MM.1S (cell line): ENCODE measurements at regions not wholly inside any gene's neighbourhood (a gene's known extent, or its start where the extent isn't known, plus 50 kb on each side); places are given as distances from the start of the nearest gene placed in this dataset.
A peak's percentile ranks its signal among the peaks of the same experiment; 100 is the strongest.
"Not testable (repeated sequence)": the region's sequence is repeated elsewhere in the genome, so short reads cannot be mapped to it uniquely, and the experiment has no call there.

ENCODE experiments used
- DNase-seq: peaks from one replicate; pipeline ENCODE4 v3.0.0-alpha.2; 2015
- H2AFZ ChIP-seq: fragments of 300-600 bp; sonication (generic); 2 replicates; pipeline ENCODE4 v1.6.0; 2016; ENCODE audit warnings: antibody characterized with exemption, low read length
- H3F3A ChIP-seq: fragments of 300-600 bp; sonication (generic); 2 replicates; pipeline ENCODE4 v1.6.1; 2016; ENCODE audit warnings: mild to moderate bottlenecking, antibody characterized with exemption, low read length, moderate library complexity, mixed read lengths; ENCODE audit not compliant: insufficient read depth
- H3K27ac ChIP-seq: fragments of 300-600 bp; sonication (generic); 2 replicates; pipeline ENCODE4 v1.5.1; 2016; ENCODE audit warnings: mild to moderate bottlenecking, low read length
- H3K27me3 ChIP-seq: fragments of 300-600 bp; sonication (generic); replicated peaks from 2 replicates; pipeline ENCODE4 v1.6.0; 2016; ENCODE audit warnings: low read length; ENCODE audit not compliant: insufficient read depth
- H3K36me3 ChIP-seq: fragments of 300-600 bp; sonication (generic); replicated peaks from 2 replicates; pipeline ENCODE4 v1.6.1; 2016; ENCODE audit warnings: mild to moderate bottlenecking, low read length, mixed read lengths; ENCODE audit not compliant: insufficient read depth
- H3K4me1 ChIP-seq: fragments of 300-600 bp; sonication (generic); 2 replicates; pipeline ENCODE4 v1.6.1; 2016; ENCODE audit warnings: low read length, mixed read lengths
- H3K4me2 ChIP-seq: fragments of 300-600 bp; sonication (generic); 2 replicates; pipeline ENCODE4 v1.6.0; 2016; ENCODE audit warnings: low read depth, low read length
- H3K4me3 ChIP-seq: fragments of 300-600 bp; sonication (generic); 2 replicates; pipeline ENCODE4 v1.5.1; 2016; ENCODE audit warnings: low read length, mixed read lengths
- H3K79me2 ChIP-seq: fragments of 300-600 bp; sonication (generic); 2 replicates; pipeline ENCODE4 v1.6.1; 2016; ENCODE audit warnings: mixed run types, low read length, mixed read lengths
- H3K9ac ChIP-seq: fragments of 300-600 bp; sonication (generic); 2 replicates; pipeline ENCODE4 v1.6.1; 2016; ENCODE audit warnings: low read length, mixed read lengths
- H3K9me2 ChIP-seq: fragments of 300-600 bp; sonication (generic); replicated peaks from 2 replicates; pipeline ENCODE4 v1.6.1; 2016; ENCODE audit warnings: mild to moderate bottlenecking, low read length, mixed read lengths; ENCODE audit not compliant: insufficient read depth
- H3K9me3 ChIP-seq: fragments of 300-600 bp; sonication (generic); replicated peaks from 2 replicates; pipeline ENCODE4 v1.6.1; 2016; ENCODE audit warnings: mild to moderate bottlenecking, low read length, mixed read lengths; ENCODE audit not compliant: insufficient read depth
- H4K20me1 ChIP-seq: fragments of 300-600 bp; sonication (generic); 2 replicates; pipeline ENCODE4 v1.6.1; 2016; ENCODE audit warnings: mild to moderate bottlenecking, low read length, moderate library complexity, mixed read lengths; ENCODE audit not compliant: insufficient read depth
- EZH2 ChIP-seq: fragments of 300-600 bp; sonication (generic); optimal IDR thresholded peaks from 2 replicates; pipeline ENCODE3; 2017; ENCODE audit warnings: low read depth, mild to moderate bottlenecking, antibody characterized with exemption, low read length, mixed read lengths
- EZH2phosphoT487 ChIP-seq: fragments of 300-600 bp; sonication (generic); IDR thresholded peaks from 2 replicates; pipeline ENCODE4 v1.6.1; 2018; ENCODE audit warnings: antibody characterized with exemption, low read length
- TF ChIP-seq, protein P1 (sequence below): fragments of 300-600 bp; sonication (generic); IDR thresholded peaks from 2 replicates; pipeline ENCODE4 v1.5.1; 2016; ENCODE audit warnings: antibody characterized with exemption, low read length, mixed read lengths

DNA sequence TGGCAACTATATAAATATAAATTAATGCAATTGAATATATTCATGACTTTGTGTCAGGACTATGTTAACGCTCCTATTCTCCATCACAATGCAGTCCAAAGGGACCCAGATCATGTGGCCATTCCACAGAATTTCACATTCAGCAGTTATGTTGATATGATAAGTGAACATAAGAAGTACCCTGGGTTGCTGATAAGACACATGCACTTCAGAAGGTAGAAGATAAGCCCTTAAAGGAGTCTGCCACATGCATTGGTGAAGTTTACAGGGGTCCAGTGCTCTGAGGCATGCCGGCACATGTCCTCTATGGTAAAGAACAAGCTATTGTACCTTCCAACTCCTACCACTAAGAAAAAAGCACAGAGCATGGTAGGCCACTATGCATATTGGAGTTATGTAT, 76.4 kb downstream of the PHAX start:
- Histone ChIP-seq H3F3A (no peaks in the 10 kb centered on the region), H3K9me3 (no peaks in the 10 kb centered on the region), H3K4me2 (no peak overlapping the region), H3K79me2 (no peaks in the 10 kb centered on the region), H3K36me3 (no peaks in the 10 kb centered on the region), H2AFZ (no peak overlapping the region), H3K4me3 (no peak overlapping the region), H3K9ac (no peak overlapping the region), H3K4me1 (peaks cover 10% of the 10 kb centered on the region), H4K20me1 (no peaks in the 10 kb centered on the region), H3K27ac (no peak overlapping the region), H3K9me2 (no peaks in the 10 kb centered on the region), H3K27me3 (no peaks in the 10 kb centered on the region)
- TF ChIP-seq, protein P1, sequence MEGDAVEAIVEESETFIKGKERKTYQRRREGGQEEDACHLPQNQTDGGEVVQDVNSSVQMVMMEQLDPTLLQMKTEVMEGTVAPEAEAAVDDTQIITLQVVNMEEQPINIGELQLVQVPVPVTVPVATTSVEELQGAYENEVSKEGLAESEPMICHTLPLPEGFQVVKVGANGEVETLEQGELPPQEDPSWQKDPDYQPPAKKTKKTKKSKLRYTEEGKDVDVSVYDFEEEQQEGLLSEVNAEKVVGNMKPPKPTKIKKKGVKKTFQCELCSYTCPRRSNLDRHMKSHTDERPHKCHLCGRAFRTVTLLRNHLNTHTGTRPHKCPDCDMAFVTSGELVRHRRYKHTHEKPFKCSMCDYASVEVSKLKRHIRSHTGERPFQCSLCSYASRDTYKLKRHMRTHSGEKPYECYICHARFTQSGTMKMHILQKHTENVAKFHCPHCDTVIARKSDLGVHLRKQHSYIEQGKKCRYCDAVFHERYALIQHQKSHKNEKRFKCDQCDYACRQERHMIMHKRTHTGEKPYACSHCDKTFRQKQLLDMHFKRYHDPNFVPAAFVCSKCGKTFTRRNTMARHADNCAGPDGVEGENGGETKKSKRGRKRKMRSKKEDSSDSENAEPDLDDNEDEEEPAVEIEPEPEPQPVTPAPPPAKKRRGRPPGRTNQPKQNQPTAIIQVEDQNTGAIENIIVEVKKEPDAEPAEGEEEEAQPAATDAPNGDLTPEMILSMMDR, result no peak
- no peak for TF ChIP-seq EZH2phosphoT487
- TF ChIP-seq EZH2, result no peak
- DNase-seq, result no peak

DNA sequence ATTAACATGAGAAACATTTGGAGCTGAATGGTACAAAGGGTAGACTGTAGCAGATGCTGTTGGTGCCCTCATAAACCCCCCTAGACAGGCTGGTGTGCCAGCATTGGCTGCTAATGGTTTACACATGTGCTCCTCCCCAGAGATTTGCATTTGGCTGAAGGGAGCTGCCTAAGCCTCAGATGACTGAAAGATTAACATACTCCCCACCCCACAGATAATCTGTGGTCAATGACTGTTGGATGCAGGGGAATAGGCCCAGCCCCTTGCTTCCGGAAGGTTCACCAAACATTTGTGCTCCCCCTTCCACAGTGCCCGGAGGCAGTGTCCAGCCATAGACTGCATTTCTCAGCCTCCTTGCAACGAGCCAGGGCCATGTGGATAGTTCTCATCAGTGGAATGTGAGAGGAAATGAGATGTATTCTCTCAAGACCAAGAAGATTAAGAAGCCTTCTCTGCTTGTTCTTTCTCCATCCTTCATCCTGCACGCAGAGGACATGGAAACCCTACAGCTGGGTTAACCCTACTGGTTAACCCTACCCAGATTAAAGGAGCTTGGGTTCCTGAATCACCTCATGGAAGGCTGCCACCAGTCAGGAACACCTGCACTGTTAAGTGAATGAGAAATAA, 79.6 kb downstream of the PHAX start:
- peaks cover 10% of the 10 kb centered on the region for H3K4me1 ChIP-seq
- no peaks in the 10 kb centered on the region for H3K9me2 ChIP-seq
- no peak overlapping the region for H3K9ac ChIP-seq
- peak overlapping the region; percentile 45; the same call in 1 of the 2 replicates for H2AFZ ChIP-seq
- H3K36me3 ChIP-seq, result no peaks in the 10 kb centered on the region
- H3K27me3 ChIP-seq, result no peaks in the 10 kb centered on the region
- no peaks in the 10 kb centered on the region for H3K9me3 ChIP-seq
- peak overlapping the region; percentile 38 for H3K4me2 ChIP-seq
- no peaks in the 10 kb centered on the region for H3K79me2 ChIP-seq
- no peaks in the 10 kb centered on the region for H3F3A ChIP-seq
- no peak for TF ChIP-seq EZH2phosphoT487
- TF ChIP-seq, protein P1, result no peak
- no peak for TF ChIP-seq EZH2
- no peaks in the 10 kb centered on the region for H4K20me1 ChIP-seq
- H3K4me3 ChIP-seq, result no peak overlapping the region
- peak; percentile 34 for DNase-seq
- no peak overlapping the region for H3K27ac ChIP-seq

DNA sequence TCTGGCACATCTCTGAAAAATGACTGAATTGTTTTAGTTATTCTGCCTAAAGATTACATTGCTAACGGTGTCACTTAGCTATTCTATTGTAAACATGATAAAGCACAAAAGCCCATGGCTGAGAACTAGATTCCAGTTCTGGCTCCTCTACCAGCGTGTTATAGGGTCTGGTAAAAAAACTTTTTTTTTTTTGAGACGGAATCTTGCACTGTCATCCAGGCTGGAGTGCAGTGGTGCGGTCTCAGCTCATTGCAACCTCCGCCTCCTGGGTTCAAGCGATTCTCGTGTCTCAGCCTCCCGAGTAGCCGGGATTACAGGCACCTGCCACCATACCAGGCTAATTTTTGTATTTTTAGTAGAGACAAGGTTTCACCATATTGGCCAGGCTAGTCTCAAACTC, 80.6 kb downstream of the PHAX start:
- not testable (repeated sequence) for H2AFZ ChIP-seq, H3K4me2 ChIP-seq, H3F3A ChIP-seq, H3K9ac ChIP-seq, H3K79me2 ChIP-seq, H3K9me3 ChIP-seq, H3K4me3 ChIP-seq, H3K27me3 ChIP-seq, H3K27ac ChIP-seq, H3K9me2 ChIP-seq, DNase-seq, H4K20me1 ChIP-seq, H3K36me3 ChIP-seq
- peaks cover 14% of the 10 kb centered on the region for H3K4me1 ChIP-seq

DNA sequence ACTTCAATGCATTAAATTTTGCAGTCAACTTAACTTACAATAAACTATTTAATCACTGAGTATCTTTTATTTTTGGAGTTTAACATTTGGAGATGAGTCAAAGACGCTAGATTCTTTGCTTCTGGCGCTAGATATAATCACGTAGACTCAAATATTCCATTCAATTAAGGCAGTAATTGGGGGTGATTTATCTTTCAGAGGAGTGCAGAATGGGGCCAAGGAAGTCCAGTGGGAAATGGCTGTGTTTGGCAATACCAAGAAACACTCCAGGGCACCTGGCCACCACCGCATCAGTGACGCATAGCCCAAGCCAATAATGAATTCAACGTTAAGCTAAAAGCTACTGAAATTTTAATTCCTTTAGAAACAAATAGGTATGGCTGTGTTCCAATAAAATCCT, 81.2 kb downstream of the PHAX start:
- no peak for DNase-seq
- TF ChIP-seq EZH2, result no peak
- TF ChIP-seq, protein P1, result no peak
- no peak for TF ChIP-seq EZH2phosphoT487
- Histone ChIP-seq H4K20me1 (no peaks in the 10 kb centered on the region), H3K79me2 (no peaks in the 10 kb centered on the region), H3F3A (no peaks in the 10 kb centered on the region; the same call in 1 of the 2 replicates), H3K4me2 (no peak overlapping the region), H3K36me3 (no peaks in the 10 kb centered on the region), H3K9me3 (no peaks in the 10 kb centered on the region), H2AFZ (no peak overlapping the region), H3K9ac (no peak overlapping the region), H3K4me1 (peaks cover 20% of the 10 kb centered on the region), H3K4me3 (no peak overlapping the region), H3K27me3 (no peaks in the 10 kb centered on the region), H3K9me2 (no peaks in the 10 kb centered on the region), H3K27ac (no peak overlapping the region)
